Putamen (tissue), 1 donor: ENCODE measurements at regions not wholly inside any gene's neighbourhood (a gene's known extent, or its start where the extent isn't known, plus 50 kb on each side); places are given as distances from the start of the nearest gene placed in this dataset.

Experiments used
- DNase-seq: peaks from one replicate; pipeline ENCODE4 v3.0.0-alpha.2; 2016; ENCODE audit warnings: low spot score

- no peak for DNase-seq
Measured at GRCh38 chr6:138692978-138693909, 80.3 kb upstream of the CCDC28A start.

- DNase-seq: no peak
Measured at GRCh38 chr6:138695193-138695592, 78.4 kb upstream of the CCDC28A start.

- DNase-seq: no peak
Measured at GRCh38 chr6:138714493-138714892, 59.1 kb upstream of the CCDC28A start.

- DNase-seq: no peak
Measured at GRCh38 chr6:138716013-138716412, 57.6 kb upstream of the CCDC28A start.

GRCh38 chr6:138716971-138717665, 56.5 kb upstream of the CCDC28A start:
- DNase-seq: no peak

GRCh38 chr6:138719011-138719635, 54.4 kb upstream of the CCDC28A start:
- DNase-seq: no peak

GRCh38 chr6:138719744-138720143, 53.8 kb upstream of the CCDC28A start:
- no peak for DNase-seq

GRCh38 chr6:138722425-138723371, 50.9 kb upstream of the CCDC28A start:
- no peak for DNase-seq
